ENCODE measurements at regions not wholly inside any gene's neighbourhood (a gene's known extent, or its start where the extent isn't known, plus 50 kb on each side); places are given as distances from the start of the nearest gene placed in this dataset.

GRCh38 chr1:113243529-113243928 lies 146.8 kb upstream of the MAGI3 start:
- no peaks in the 10 kb centered on the region for H3K27me3 ChIP-seq
- H3K36me3 ChIP-seq, result no peaks in the 10 kb centered on the region
- no peak overlapping the region for H3K27ac ChIP-seq
- no peaks in the 10 kb centered on the region for H3K9me3 ChIP-seq
- H3K4me1 ChIP-seq, result no peaks in the 10 kb centered on the region
- no peak for TF ChIP-seq CTCF (IDR thresholded peaks at IDR 0.05)
- no peak overlapping the region for H3K4me3 ChIP-seq
- no peak for DNase-seq (ENCODE audit: low spot score)

GRCh38 chr1:113244112-113244820 lies 146.0 kb upstream of the MAGI3 start:
- no peak for DNase-seq (ENCODE audit: low spot score)
- Histone ChIP-seq H3K4me3 (no peak overlapping the region), H3K4me1 (no peaks in the 10 kb centered on the region), H3K36me3 (no peaks in the 10 kb centered on the region), H3K9me3 (no peaks in the 10 kb centered on the region), H3K27me3 (no peaks in the 10 kb centered on the region), H3K27ac (no peak overlapping the region)
- no peak for TF ChIP-seq CTCF (IDR thresholded peaks at IDR 0.05)

DNA sequence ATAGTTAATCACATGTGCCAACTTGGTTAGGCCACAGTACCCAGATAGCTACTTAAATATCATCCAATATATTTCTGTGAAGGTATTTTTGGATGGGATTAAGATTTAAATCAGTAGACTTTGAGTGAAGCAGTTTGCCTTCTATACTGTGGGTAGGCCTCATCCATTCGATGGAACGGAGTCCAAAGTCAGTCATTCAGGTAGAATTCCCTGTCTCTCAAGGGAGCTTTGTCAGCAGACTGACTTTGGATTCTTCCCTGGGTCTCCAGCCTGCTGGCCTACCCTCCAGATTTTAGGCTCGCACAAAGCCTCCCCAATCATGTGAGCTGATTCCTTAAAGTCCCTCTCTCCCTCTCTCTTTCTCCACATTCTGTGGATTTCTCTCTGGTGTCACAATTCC lies 145.1 kb upstream of the MAGI3 start:
- no peak for TF ChIP-seq CTCF (IDR thresholded peaks at IDR 0.05)
- H3K4me1 ChIP-seq, result no peaks in the 10 kb centered on the region
- H3K27ac ChIP-seq, result no peak overlapping the region
- H3K4me3 ChIP-seq, result no peak overlapping the region
- H3K27me3 ChIP-seq, result no peaks in the 10 kb centered on the region
- DNase-seq (ENCODE audit: low spot score), result no peak
- H3K36me3 ChIP-seq, result no peaks in the 10 kb centered on the region
- H3K9me3 ChIP-seq, result no peaks in the 10 kb centered on the region

DNA sequence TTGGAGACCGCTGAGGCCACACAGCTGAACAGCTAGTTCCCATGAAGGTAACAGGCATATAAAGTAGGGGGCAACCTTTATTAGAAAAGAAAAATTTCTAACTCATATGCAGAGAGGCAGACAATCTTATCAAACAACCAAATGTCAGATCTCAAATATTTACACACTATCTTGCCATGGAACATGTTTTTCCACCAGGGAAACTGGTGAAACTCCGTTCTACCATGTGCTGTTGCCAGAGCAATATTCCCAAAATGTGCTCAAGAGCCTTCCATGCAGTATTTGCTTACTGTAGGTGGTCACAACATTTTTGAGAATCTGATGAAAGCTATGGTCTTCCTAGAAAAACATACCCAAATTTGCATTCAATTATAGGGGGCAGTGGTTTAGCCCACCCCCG lies 143.4 kb upstream of the MAGI3 start:
- H3K9me3 ChIP-seq, result no peaks in the 10 kb centered on the region
- H3K4me1 ChIP-seq, result no peaks in the 10 kb centered on the region

GRCh38 chr1:113247355-113247754 lies 143.0 kb upstream of the MAGI3 start:
- Histone ChIP-seq H3K4me1 (no peaks in the 10 kb centered on the region), H3K4me3 (no peak overlapping the region), H3K9me3 (no peaks in the 10 kb centered on the region), H3K27me3 (no peaks in the 10 kb centered on the region), H3K27ac (no peak overlapping the region), H3K36me3 (no peaks in the 10 kb centered on the region)
- no peak for TF ChIP-seq CTCF (IDR thresholded peaks at IDR 0.05)
- no peak for DNase-seq (ENCODE audit: low spot score)

More for the DNA sequence above, 143.4 kb upstream of the MAGI3 start:
- TF ChIP-seq CTCF (IDR thresholded peaks at IDR 0.05), result no peak
- Histone ChIP-seq H3K4me3 (no peak overlapping the region), H3K27me3 (no peaks in the 10 kb centered on the region), H3K36me3 (no peaks in the 10 kb centered on the region), H3K27ac (no peak overlapping the region)
- DNase-seq (ENCODE audit: low spot score), result no peak

DNA sequence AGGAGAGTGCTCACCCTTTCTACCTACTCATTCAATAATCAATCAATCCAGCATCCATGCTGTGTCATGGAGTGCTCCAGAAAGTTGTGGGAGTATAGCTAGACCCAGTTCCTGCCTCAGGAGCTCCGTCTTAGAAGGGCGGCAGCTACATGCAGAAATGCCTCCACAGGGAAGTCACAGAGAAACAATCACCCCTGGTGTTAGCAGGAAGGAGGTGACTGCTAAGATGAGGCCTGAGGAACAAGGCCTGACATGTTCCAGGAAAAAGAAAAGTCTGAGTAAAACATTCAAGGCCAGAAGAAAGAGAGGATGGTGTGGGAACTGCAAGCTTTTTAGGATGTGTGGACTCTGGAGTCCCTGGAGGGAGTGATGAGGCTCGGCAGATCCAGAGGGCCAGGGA lies 142.5 kb upstream of the MAGI3 start:
- Histone ChIP-seq H3K27me3 (no peaks in the 10 kb centered on the region), H3K27ac (no peak overlapping the region), H3K9me3 (no peaks in the 10 kb centered on the region), H3K36me3 (no peaks in the 10 kb centered on the region), H3K4me1 (no peaks in the 10 kb centered on the region), H3K4me3 (no peak overlapping the region)
- no peak for DNase-seq (ENCODE audit: low spot score)
- no peak for TF ChIP-seq CTCF (IDR thresholded peaks at IDR 0.05)
